Neuronal stem cell (in vitro differentiated cells): ENCODE measurements at regions not wholly inside any gene's neighbourhood (a gene's known extent, or its start where the extent isn't known, plus 50 kb on each side); places are given as distances from the start of the nearest gene placed in this dataset.

ENCODE experiments used
- DNase-seq: peaks from one replicate; pipeline ENCODE4 v3.0.0-alpha.2; 2013; ENCODE audit warnings: low spot score
- H2AFZ ChIP-seq: one replicate; pipeline ENCODE4 v1.6.1; 2013; ENCODE audit warnings: mild to moderate bottlenecking, low read length, inconsistent platforms
- H2AK5ac ChIP-seq: 2 replicates; pipeline ENCODE4 v1.6.1; 2013; ENCODE audit warnings: low read depth, mild to moderate bottlenecking, inconsistent platforms, low read length, moderate library complexity, mixed read lengths
- H2BK120ac ChIP-seq: 2 replicates; pipeline ENCODE4 v1.6.1; 2013; ENCODE audit warnings: low read depth, mild to moderate bottlenecking, inconsistent platforms, low read length, moderate library complexity, mixed read lengths
- H2BK12ac ChIP-seq: one replicate; pipeline ENCODE4 v1.6.1; 2013; ENCODE audit warnings: low read length, inconsistent platforms
- H2BK15ac ChIP-seq: 2 replicates; pipeline ENCODE4 v1.6.1; 2013; ENCODE audit warnings: mild to moderate bottlenecking, low read length, inconsistent platforms, mixed read lengths
- H2BK5ac ChIP-seq: one replicate; pipeline ENCODE4 v1.6.1; 2013; ENCODE audit warnings: inconsistent platforms, mild to moderate bottlenecking, low read length, moderate library complexity
- H3K14ac ChIP-seq: one replicate; pipeline ENCODE4 v1.6.1; 2013; ENCODE audit warnings: low read length, inconsistent platforms
- H3K18ac ChIP-seq: 2 replicates; pipeline ENCODE4 v1.6.1; 2013; ENCODE audit warnings: low read length, inconsistent platforms
- H3K23ac ChIP-seq: 2 replicates; pipeline ENCODE4 v1.6.1; 2013; ENCODE audit warnings: low read depth, mild to moderate bottlenecking, mixed read lengths, low read length, inconsistent platforms; ENCODE audit not compliant: poor library complexity
- H3K27ac ChIP-seq: replicated peaks from 3 replicates; pipeline ENCODE4 v1.5.1; 2013; ENCODE audit warnings: low read length, inconsistent platforms
- H3K27me3 ChIP-seq, 3 experiments: 2 replicates each; pipeline ENCODE4 v1.6.1; 2013; ENCODE audit warnings: low read length in 3 of 3, mild to moderate bottlenecking in 2 of 3, inconsistent platforms in 1 of 3, low read depth in 1 of 3, mixed read lengths in 1 of 3, moderate library complexity in 1 of 3; ENCODE audit not compliant: control insufficient read depth in 3 of 3, insufficient read depth in 3 of 3
- H3K36me3 ChIP-seq, 2 donors: replicated peaks in 1 of 2; 2 replicates each; pipeline ENCODE4 v1.6.1; 2013; ENCODE audit warnings: low read length in 2 of 2; ENCODE audit not compliant: control insufficient read depth in 2 of 2, insufficient read depth in 2 of 2
- H3K4ac ChIP-seq: 2 replicates; pipeline ENCODE4 v1.6.1; 2013; ENCODE audit warnings: inconsistent platforms, mild to moderate bottlenecking, low read length, moderate library complexity
- H3K4me1 ChIP-seq, 2 donors: 1 replicate in 1 of 2; 2 replicates in 1 of 2; pipeline ENCODE4 v1.6.1; 2013; ENCODE audit warnings: low read length in 2 of 2, low read depth in 1 of 2; ENCODE audit not compliant: control insufficient read depth in 2 of 2, insufficient read depth in 1 of 2
- H3K4me2 ChIP-seq: one replicate; pipeline ENCODE4 v1.6.1; 2013; ENCODE audit warnings: mild to moderate bottlenecking, low read length, inconsistent platforms; ENCODE audit not compliant: insufficient read depth, poor library complexity, severe bottlenecking
- H3K4me3 ChIP-seq, 2 donors: 2 replicates each; pipeline ENCODE4 v1.5.1; 2013; ENCODE audit warnings: low read length in 2 of 2, mild to moderate bottlenecking in 2 of 2, inconsistent platforms in 1 of 2, moderate library complexity in 1 of 2
- H3K79me1 ChIP-seq: one replicate; pipeline ENCODE4 v1.6.1; 2013; ENCODE audit warnings: low read depth, mild to moderate bottlenecking, inconsistent platforms, low read length, moderate library complexity
- H3K9ac ChIP-seq: one replicate; pipeline ENCODE4 v1.6.1; 2013; ENCODE audit warnings: mild to moderate bottlenecking, low read depth, low read length, inconsistent platforms; ENCODE audit not compliant: poor library complexity
- H3K9me3 ChIP-seq, 2 donors: replicated peaks in 1 of 2; 2 replicates each; pipeline versions ENCODE3 to v1.6.1; 2013; ENCODE audit warnings: low read length in 2 of 2, mild to moderate bottlenecking in 2 of 2, inconsistent platforms in 1 of 2, low read depth in 1 of 2, mixed read lengths in 1 of 2, moderate library complexity in 1 of 2; ENCODE audit not compliant: control insufficient read depth in 2 of 2, insufficient read depth in 1 of 2
- H4K8ac ChIP-seq: one replicate; pipeline ENCODE4 v1.6.1; 2013; ENCODE audit warnings: low read depth, mild to moderate bottlenecking, inconsistent platforms, low read length, moderate library complexity
- H4K91ac ChIP-seq: one replicate; pipeline ENCODE4 v1.6.1; 2013; ENCODE audit warnings: low read length, low read depth, mild to moderate bottlenecking, inconsistent platforms; ENCODE audit not compliant: poor library complexity
- WGBS, 2 donors: extraction: QIAGEN DNeasy Blood & Tissue Kit; methylation state at CpG; one replicate each; pipeline ENCODE4 v1.1.7; 2013; ENCODE audit warnings: missing lambda C conversion rate in 2 of 2, mixed read lengths in 1 of 2; ENCODE audit not compliant: insufficient read length in 2 of 2, insufficient replicate concordance in 1 of 2; ENCODE audit errors: extremely low coverage in 2 of 2; 5-methylcytosine and 5-hydroxymethylcytosine counted together

DNA sequence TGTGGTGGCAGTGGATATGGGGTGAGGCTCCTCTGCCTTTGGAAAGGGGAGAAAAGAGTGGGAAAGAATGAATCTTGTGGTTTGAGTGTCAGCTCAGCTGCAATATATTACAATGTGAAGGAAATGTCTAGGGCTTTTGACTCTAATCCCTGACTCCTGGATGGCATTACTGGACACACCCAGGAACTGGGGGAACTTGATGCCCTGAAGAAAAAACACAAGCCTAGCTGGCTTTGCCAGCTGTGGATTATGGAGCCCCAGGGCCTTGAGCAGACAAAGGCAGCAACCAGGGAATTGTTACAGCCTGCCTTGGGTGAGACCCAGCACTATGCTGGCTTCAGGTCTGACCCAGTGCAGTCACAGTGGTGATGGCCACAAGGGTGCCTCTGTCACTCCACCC, 57.1 kb upstream of the CYSLTR1 start:
- Histone ChIP-seq H2BK120ac (no peak overlapping the region), H3K4ac (no peak overlapping the region), H3K27me3 (no peaks in the 10 kb centered on the region), H3K27ac (no peak overlapping the region), H3K18ac (no peak overlapping the region), H3K4me1 (no peaks in the 10 kb centered on the region), H2AFZ (no peak overlapping the region), H2BK12ac (no peak overlapping the region), H3K14ac (no peak overlapping the region), H3K9ac (no peak overlapping the region), H2BK5ac (no peak overlapping the region), H4K91ac (no peak overlapping the region), H2BK15ac (no peak overlapping the region), H3K79me1 (no peaks in the 10 kb centered on the region), H3K4me3 (no peak overlapping the region), H4K8ac (no peak overlapping the region), H2AK5ac (no peak overlapping the region), H3K4me2 (no peak overlapping the region), H3K9me3 (no peaks in the 10 kb centered on the region), H3K23ac (no peak overlapping the region), H3K36me3 (no peaks in the 10 kb centered on the region)
- DNase-seq, result no peak

DNA sequence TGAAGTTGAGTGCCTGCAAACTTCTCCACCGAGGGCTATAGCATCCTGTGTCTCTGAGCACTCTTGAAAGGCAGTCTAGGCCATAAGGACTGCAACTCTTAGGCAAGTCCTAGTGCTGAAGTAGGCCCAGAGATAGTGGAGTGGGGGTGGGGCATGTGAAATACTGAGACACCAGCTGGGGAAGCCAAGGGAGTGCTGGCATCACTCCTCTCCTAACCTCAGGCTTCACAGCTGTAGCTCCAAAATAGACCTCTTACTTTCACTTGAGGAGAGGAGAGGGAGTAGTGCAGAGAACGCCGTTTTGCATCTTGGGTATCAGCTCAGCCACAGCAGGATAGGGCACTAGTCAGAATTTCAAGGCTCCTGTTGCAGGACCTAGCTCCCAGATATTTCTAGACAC, 56.2 kb upstream of the CYSLTR1 start:
- Histone ChIP-seq H3K4me2 (no peak overlapping the region), H2BK12ac (no peak overlapping the region), H3K23ac (no peak overlapping the region), H3K79me1 (no peaks in the 10 kb centered on the region), H3K9me3 (no peaks in the 10 kb centered on the region), H2BK5ac (no peak overlapping the region), H3K27me3 (no peaks in the 10 kb centered on the region), H3K18ac (no peak overlapping the region), H3K36me3 (no peaks in the 10 kb centered on the region), H2AK5ac (no peak overlapping the region), H3K9ac (no peak overlapping the region), H3K27ac (no peak overlapping the region), H3K4me1 (no peaks in the 10 kb centered on the region), H4K8ac (no peak overlapping the region), H3K14ac (no peak overlapping the region), H3K4ac (no peak overlapping the region), H3K4me3 (no peak overlapping the region), H2BK15ac (no peak overlapping the region), H2AFZ (no peak overlapping the region), H4K91ac (no peak overlapping the region), H2BK120ac (no peak overlapping the region)
- DNase-seq, result no peak
- WGBS, 2 donors, result no CpG with 5 or more reads among the region's 3 CpGs

DNA sequence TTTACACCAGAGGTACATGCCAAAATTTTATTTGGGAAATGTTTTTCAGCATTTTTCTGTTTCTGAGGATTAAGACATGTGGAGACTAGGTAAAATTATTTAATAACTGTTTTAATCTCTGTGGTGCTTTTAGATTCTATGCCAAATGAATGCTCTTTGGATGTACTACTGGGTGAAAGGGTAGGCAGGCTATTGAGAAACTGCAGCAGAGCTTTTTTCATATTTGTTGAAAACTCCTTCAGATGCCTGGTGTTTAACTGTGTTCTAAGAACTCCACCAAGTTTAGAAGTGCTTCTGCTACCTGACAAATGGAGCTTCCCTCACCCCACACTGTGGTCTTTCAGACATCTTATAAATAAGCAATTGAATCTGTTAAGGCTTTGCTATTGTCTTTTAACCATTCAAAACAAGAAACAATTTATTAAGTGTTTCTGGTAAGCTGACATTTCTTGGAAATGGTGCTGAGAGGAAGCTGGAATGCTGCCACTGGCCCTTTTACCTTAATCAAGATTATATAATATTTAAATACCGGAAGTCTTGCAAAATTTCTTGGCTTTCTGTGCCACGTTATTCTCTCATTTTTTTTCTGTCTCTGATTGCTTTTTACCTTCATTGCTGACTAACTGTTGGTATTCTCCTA, 51.2 kb upstream of the CYSLTR1 start:
- Histone ChIP-seq H3K27me3 (no peaks in the 10 kb centered on the region), H2AK5ac (no peak overlapping the region), H4K8ac (no peak overlapping the region), H3K9me3 (no peaks in the 10 kb centered on the region), H2BK5ac (no peak overlapping the region), H3K27ac (no peak overlapping the region), H3K4ac (no peak overlapping the region), H2AFZ (no peak overlapping the region), H3K14ac (no peak overlapping the region), H3K23ac (no peak overlapping the region), H3K79me1 (no peaks in the 10 kb centered on the region), H3K4me1 (no peaks in the 10 kb centered on the region), H3K9ac (no peak overlapping the region), H2BK15ac (no peak overlapping the region), H3K18ac (no peak overlapping the region), H2BK12ac (no peak overlapping the region), H4K91ac (no peak overlapping the region), H2BK120ac (no peak overlapping the region), H3K4me3 (no peak overlapping the region), H3K36me3 (no peaks in the 10 kb centered on the region), H3K4me2 (no peak overlapping the region)
- WGBS, 2 donors, result no CpG with 5 or more reads among the region's 2 CpGs
- no peak for DNase-seq
